Upper lobe of left lung (tissue), 4 donors: ENCODE measurements at regions not wholly inside any gene's neighbourhood (a gene's known extent, or its start where the extent isn't known, plus 50 kb on each side); places are given as distances from the start of the nearest gene placed in this dataset.

ENCODE experiments used
- CTCF ChIP-seq, 6 experiments: fragments of 450-650 bp in 4 of 6; fragments of 200-600 bp in 2 of 6; sonication (generic) in 2 of 6; IDR thresholded peaks; one replicate each; pipeline ENCODE4 v1.5.1; 2016 to 2019; ENCODE audit warnings: antibody characterized with exemption in 6 of 6
- POLR2A ChIP-seq, 4 donors: fragments of 450-650 bp; IDR thresholded peaks; one replicate each; pipeline ENCODE4 v1.5.1; 2016 to 2017; ENCODE audit warnings: antibody characterized with exemption in 4 of 4, mild to moderate bottlenecking in 2 of 4

GRCh38 chr1:196075621-196076020 is 532.6 kb downstream of the KCNT2 start:
- no peak for TF ChIP-seq CTCF (IDR thresholded peaks at IDR 0.05)
- TF ChIP-seq POLR2A (IDR thresholded peaks at IDR 0.05) = no peak
